Mucosa of rectum (tissue), 2 donors: ENCODE measurements at regions not wholly inside any gene's neighbourhood (a gene's known extent, or its start where the extent isn't known, plus 50 kb on each side); places are given as distances from the start of the nearest gene placed in this dataset.
A peak's percentile ranks its signal among the peaks of the same experiment; 100 is the strongest.

Experiments used
- H3K27ac ChIP-seq, 2 donors: one replicate each; pipeline ENCODE4 v1.7.0; 2013; ENCODE audit warnings: inconsistent platforms in 2 of 2, low read depth in 2 of 2, low read length in 2 of 2
- H3K27me3 ChIP-seq, 2 donors: one replicate each; pipeline ENCODE4 v1.7.0; 2013; ENCODE audit warnings: low read length in 2 of 2; ENCODE audit not compliant: control insufficient read depth in 2 of 2, insufficient read depth in 2 of 2
- H3K36me3 ChIP-seq, 2 donors: one replicate each; pipeline ENCODE4 v1.7.0; 2013; ENCODE audit warnings: low read length in 2 of 2; ENCODE audit not compliant: control insufficient read depth in 2 of 2, insufficient read depth in 2 of 2
- H3K4me1 ChIP-seq, 2 donors: one replicate each; pipeline ENCODE4 v1.7.0; 2013; ENCODE audit warnings: low read length in 2 of 2, mild to moderate bottlenecking in 1 of 2; ENCODE audit not compliant: control insufficient read depth in 2 of 2, insufficient read depth in 2 of 2
- H3K4me3 ChIP-seq, 2 donors: one replicate each; pipeline ENCODE4 v1.7.0; 2013; ENCODE audit warnings: low read length in 2 of 2
- H3K9ac ChIP-seq, 2 donors: one replicate each; pipeline ENCODE4 v1.7.0; 2013; ENCODE audit warnings: low read length in 2 of 2, low read depth in 1 of 2, mild to moderate bottlenecking in 1 of 2
- H3K9me3 ChIP-seq, 2 donors: one replicate each; pipeline ENCODE4 v1.7.0; 2013; ENCODE audit warnings: low read length in 2 of 2; ENCODE audit not compliant: control insufficient read depth in 2 of 2
- donor health status: healthy.
- donor health status: Normal muscosa, but diverticular disease.

- no peaks in the 10 kb centered on the region for H3K9me3 ChIP-seq
- no peak overlapping the region for H3K9ac ChIP-seq
- H3K4me3 ChIP-seq = no peak overlapping the region
- no peaks in the 10 kb centered on the region for H3K36me3 ChIP-seq
- no peak overlapping the region for H3K27ac ChIP-seq
- H3K27me3 ChIP-seq = no peaks in the 10 kb centered on the region
- no peaks in the 10 kb centered on the region for H3K4me1 ChIP-seq
These were observed 84.7 kb downstream of the URB2 start for GRCh38 chr1:229710746-229711145.

GRCh38 chr1:229714306-229714705 is 88.3 kb downstream of the URB2 start:
- H3K9ac ChIP-seq = no peak overlapping the region
- H3K9me3 ChIP-seq = no peaks in the 10 kb centered on the region
- no peak overlapping the region for H3K27ac ChIP-seq
- H3K4me1 ChIP-seq = no peaks in the 10 kb centered on the region
- H3K27me3 ChIP-seq = no peaks in the 10 kb centered on the region
- H3K36me3 ChIP-seq = no peaks in the 10 kb centered on the region
- H3K4me3 ChIP-seq = no peak overlapping the region

DNA sequence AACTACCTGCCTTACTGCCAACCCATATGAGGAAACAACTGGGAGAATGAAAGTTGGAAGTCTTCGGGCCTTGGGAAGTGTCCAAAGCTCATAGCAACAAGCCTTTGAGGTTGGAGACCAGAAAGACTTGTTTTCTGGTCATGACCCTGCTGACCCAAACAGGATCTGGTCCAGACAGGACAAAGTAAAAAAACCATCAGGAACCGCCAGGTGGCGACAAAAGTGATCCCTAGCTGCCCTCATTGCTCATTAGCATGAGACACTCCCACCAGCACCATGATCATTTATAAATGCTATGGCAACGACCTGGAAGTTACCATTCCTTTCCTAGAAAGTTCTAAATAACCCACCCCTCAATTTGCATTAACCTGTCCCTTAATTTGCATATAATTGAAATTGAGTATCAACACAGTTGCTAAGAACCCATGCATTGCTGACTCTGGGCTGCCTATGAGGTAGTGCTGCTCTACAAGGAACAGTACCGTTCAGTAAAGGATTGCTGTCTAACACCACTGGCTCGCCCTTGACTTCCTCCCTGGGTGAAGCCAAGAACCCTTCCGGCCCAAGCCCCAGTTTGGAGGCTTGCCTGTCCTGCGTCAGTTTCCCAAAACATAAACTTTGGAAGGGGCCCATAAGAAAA is 89.0 kb downstream of the URB2 start:
- Histone ChIP-seq H3K27me3 (no peaks in the 10 kb centered on the region), H3K9me3 (no peaks in the 10 kb centered on the region), H3K4me1 (no peaks in the 10 kb centered on the region), H3K36me3 (no peaks in the 10 kb centered on the region), H3K4me3 (no peak overlapping the region), H3K9ac (no peak overlapping the region), H3K27ac (no peak overlapping the region)

- Histone ChIP-seq H3K9me3 (no peaks in the 10 kb centered on the region), H3K27ac (no peak overlapping the region), H3K27me3 (no peaks in the 10 kb centered on the region), H3K36me3 (no peaks in the 10 kb centered on the region), H3K4me3 (no peak overlapping the region), H3K4me1 (no peaks in the 10 kb centered on the region), H3K9ac (no peak overlapping the region)
These were observed 90.0 kb downstream of the URB2 start for GRCh38 chr1:229716069-229716468.

GRCh38 chr1:229716704-229717103 is 90.7 kb downstream of the URB2 start:
- H3K4me3 ChIP-seq = no peak overlapping the region
- no peak overlapping the region for H3K27ac ChIP-seq
- no peak overlapping the region for H3K9ac ChIP-seq
- peaks cover 0 to 2% of the 10 kb centered on the region in 2 donors for H3K9me3 ChIP-seq
- no peaks in the 10 kb centered on the region for H3K4me1 ChIP-seq
- no peaks in the 10 kb centered on the region for H3K27me3 ChIP-seq
- H3K36me3 ChIP-seq = no peaks in the 10 kb centered on the region

- no peaks in the 10 kb centered on the region for H3K4me1 ChIP-seq
These were observed 91.9 kb downstream of the URB2 start for GRCh38 chr1:229717786-229718576.

DNA sequence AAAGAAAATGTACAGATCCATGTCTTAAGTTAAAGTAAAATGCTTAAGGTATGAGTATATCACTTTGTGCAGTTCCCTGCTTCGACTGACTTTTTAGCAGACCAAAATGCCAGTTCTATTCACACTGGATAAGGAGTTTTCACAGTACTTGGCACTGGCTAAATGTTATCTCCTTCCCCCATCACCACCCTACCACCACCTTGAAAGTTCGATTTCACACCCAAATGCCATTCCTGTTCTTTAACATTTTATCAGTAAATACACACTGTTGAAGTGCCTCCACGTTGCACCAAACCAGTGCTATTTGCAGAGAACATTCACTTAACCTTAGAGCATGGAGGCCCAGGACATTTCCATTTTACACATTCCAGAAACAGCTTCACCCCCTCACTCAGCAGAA is 100.0 kb downstream of the URB2 start:
- no peaks in the 10 kb centered on the region for H3K27me3 ChIP-seq
- no peak overlapping the region for H3K27ac ChIP-seq
- no peaks in the 10 kb centered on the region for H3K36me3 ChIP-seq
- no peak overlapping the region for H3K4me3 ChIP-seq
- peaks cover 0 to 2% of the 10 kb centered on the region in 2 donors for H3K9me3 ChIP-seq
- H3K9ac ChIP-seq = no peak overlapping the region
- H3K4me1 ChIP-seq = no peaks in the 10 kb centered on the region

More at GRCh38 chr1:229717786-229718576, 91.9 kb downstream of the URB2 start:
- H3K27ac ChIP-seq = no peak overlapping the region
- H3K36me3 ChIP-seq = no peaks in the 10 kb centered on the region
- H3K9me3 ChIP-seq = peaks cover 0 to 2% of the 10 kb centered on the region in 2 donors
- peak overlapping the region in 1 of 2 donors; percentile 23 for H3K4me3 ChIP-seq
- H3K9ac ChIP-seq = no peak overlapping the region
- H3K27me3 ChIP-seq = no peaks in the 10 kb centered on the region

DNA sequence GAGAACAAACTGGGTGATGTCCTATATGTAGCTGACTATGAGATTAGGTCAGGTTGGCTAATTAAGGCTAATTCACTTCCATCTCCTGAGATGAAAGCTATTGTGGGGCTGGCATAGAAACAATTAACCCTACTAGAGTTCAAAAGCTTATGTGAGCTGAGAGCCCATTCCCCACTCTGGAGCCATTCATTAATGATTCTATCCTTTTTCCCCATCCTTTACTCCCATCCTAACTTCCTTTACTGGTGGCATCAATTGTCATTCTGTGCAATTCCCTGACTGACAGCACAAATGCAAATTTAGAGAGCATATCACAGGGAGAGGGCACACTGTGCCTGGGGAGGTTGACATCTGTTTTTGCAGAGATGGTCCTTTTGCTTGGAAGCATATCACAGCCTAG is 103.9 kb downstream of the URB2 start:
- H3K9ac ChIP-seq = no peak overlapping the region
- H3K27me3 ChIP-seq = no peaks in the 10 kb centered on the region
- H3K36me3 ChIP-seq = no peaks in the 10 kb centered on the region
- H3K4me1 ChIP-seq = no peaks in the 10 kb centered on the region
- no peak overlapping the region for H3K27ac ChIP-seq
- no peaks in the 10 kb centered on the region for H3K9me3 ChIP-seq
- H3K4me3 ChIP-seq = no peak overlapping the region

GRCh38 chr1:229730573-229730972 is 104.5 kb downstream of the URB2 start:
- no peak overlapping the region for H3K9ac ChIP-seq
- no peaks in the 10 kb centered on the region for H3K4me1 ChIP-seq
- H3K27me3 ChIP-seq = no peaks in the 10 kb centered on the region
- no peak overlapping the region for H3K27ac ChIP-seq
- H3K36me3 ChIP-seq = no peaks in the 10 kb centered on the region
- no peaks in the 10 kb centered on the region for H3K9me3 ChIP-seq
- no peak overlapping the region for H3K4me3 ChIP-seq

- Histone ChIP-seq H3K4me1 (no peaks in the 10 kb centered on the region), H3K9me3 (no peaks in the 10 kb centered on the region), H3K27ac (no peak overlapping the region), H3K36me3 (no peaks in the 10 kb centered on the region), H3K4me3 (no peak overlapping the region), H3K27me3 (no peaks in the 10 kb centered on the region), H3K9ac (no peak overlapping the region)
These were observed 106.0 kb downstream of the URB2 start for GRCh38 chr1:229732061-229732460.
